Gastrocnemius medialis (tissue), 4 donors: ENCODE measurements at regions not wholly inside any gene's neighbourhood (a gene's known extent, or its start where the extent isn't known, plus 50 kb on each side); places are given as distances from the start of the nearest gene placed in this dataset.

Experiments
- POLR2A ChIP-seq, 2 donors: fragments of 450-650 bp; IDR thresholded peaks; one replicate each; pipeline ENCODE4 v1.6.1; 2017; ENCODE audit warnings: antibody characterized with exemption in 2 of 2, mild to moderate bottlenecking in 2 of 2, moderate library complexity in 2 of 2
- TF ChIP-seq, protein P1 (sequence below), 5 experiments: fragments of 450-650 bp in 3 of 5; fragments of 200-600 bp in 2 of 5; sonication (generic) in 2 of 5; IDR thresholded peaks in 4 of 5; conservative IDR thresholded peaks in 1 of 5; 1 replicate in 4 of 5; 2 replicates in 1 of 5; pipeline ENCODE4 v1.5.1; 2016 to 2019; ENCODE audit warnings: antibody characterized with exemption in 5 of 5, mild to moderate bottlenecking in 3 of 5, moderate library complexity in 3 of 5

DNA sequence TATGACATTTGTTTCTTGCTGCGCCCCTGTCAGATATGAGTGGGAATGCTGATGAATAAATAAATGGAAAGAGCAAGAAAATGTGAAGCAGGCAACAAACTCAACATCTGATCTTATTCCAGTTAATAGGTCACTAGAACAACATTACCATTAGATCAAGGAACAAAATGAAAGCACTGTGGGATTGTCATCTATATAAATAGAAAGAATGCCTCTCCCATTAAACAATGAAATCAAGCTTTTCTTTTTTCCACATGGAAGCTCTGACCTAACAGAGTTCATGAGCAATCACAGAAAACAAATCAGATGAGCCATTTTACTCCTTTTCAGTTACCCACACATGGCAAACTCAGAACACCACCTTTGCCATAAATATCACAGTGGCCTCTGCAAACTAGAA is 354.8 kb downstream of the SUCLA2 start:
- TF ChIP-seq, protein P1, sequence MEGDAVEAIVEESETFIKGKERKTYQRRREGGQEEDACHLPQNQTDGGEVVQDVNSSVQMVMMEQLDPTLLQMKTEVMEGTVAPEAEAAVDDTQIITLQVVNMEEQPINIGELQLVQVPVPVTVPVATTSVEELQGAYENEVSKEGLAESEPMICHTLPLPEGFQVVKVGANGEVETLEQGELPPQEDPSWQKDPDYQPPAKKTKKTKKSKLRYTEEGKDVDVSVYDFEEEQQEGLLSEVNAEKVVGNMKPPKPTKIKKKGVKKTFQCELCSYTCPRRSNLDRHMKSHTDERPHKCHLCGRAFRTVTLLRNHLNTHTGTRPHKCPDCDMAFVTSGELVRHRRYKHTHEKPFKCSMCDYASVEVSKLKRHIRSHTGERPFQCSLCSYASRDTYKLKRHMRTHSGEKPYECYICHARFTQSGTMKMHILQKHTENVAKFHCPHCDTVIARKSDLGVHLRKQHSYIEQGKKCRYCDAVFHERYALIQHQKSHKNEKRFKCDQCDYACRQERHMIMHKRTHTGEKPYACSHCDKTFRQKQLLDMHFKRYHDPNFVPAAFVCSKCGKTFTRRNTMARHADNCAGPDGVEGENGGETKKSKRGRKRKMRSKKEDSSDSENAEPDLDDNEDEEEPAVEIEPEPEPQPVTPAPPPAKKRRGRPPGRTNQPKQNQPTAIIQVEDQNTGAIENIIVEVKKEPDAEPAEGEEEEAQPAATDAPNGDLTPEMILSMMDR (IDR thresholded peaks at IDR 0.05 in 4 of 5, conservative IDR thresholded peaks at IDR 0.05 in 1 of 5) = no peak
- TF ChIP-seq POLR2A (IDR thresholded peaks at IDR 0.05) = no peak
